Dedifferentiated amniotic fluid mesenchymal stem cell (primary cell): ENCODE measurements at regions not wholly inside any gene's neighbourhood (a gene's known extent, or its start where the extent isn't known, plus 50 kb on each side); places are given as distances from the start of the nearest gene placed in this dataset.
"Not testable (repeated sequence)": the region's sequence is repeated elsewhere in the genome, so short reads cannot be mapped to it uniquely, and the experiment has no call there.

Experiments
- DNase-seq: peaks from one replicate; pipeline ENCODE4 v3.0.0-alpha.2; 2016; ENCODE audit errors: extremely low spot score

- not testable (repeated sequence) for DNase-seq
These were observed 1379.1 kb downstream of the RAPGEF2 start for GRCh38 chr4:160481696-160482690.

GRCh38 chr4:160485071-160485687 lies 1382.3 kb downstream of the RAPGEF2 start:
- no peak for DNase-seq

GRCh38 chr4:160492181-160492580 lies 1389.3 kb downstream of the RAPGEF2 start:
- no peak for DNase-seq

- no peak for DNase-seq
These were observed 1390.3 kb downstream of the RAPGEF2 start for GRCh38 chr4:160493206-160493605.

- DNase-seq, result no peak
These were observed 1392.5 kb downstream of the RAPGEF2 start for GRCh38 chr4:160495356-160495755.

GRCh38 chr4:160498211-160498610 lies 1395.3 kb downstream of the RAPGEF2 start:
- no peak for DNase-seq

- no peak for DNase-seq
These were observed 1402.8 kb downstream of the RAPGEF2 start for GRCh38 chr4:160505724-160506123.

GRCh38 chr4:160510928-160511327 lies 1408.0 kb downstream of the RAPGEF2 start:
- no peak for DNase-seq

- DNase-seq, result no peak
These were observed 1411.2 kb downstream of the RAPGEF2 start for GRCh38 chr4:160514126-160514525.

- no peak for DNase-seq
These were observed 1420.4 kb downstream of the RAPGEF2 start for GRCh38 chr4:160523231-160523630.

GRCh38 chr4:160537681-160538080 lies 1434.8 kb downstream of the RAPGEF2 start:
- DNase-seq, result no peak

GRCh38 chr4:160546201-160546600 lies 1443.3 kb downstream of the RAPGEF2 start:
- no peak for DNase-seq

- DNase-seq, result not testable (repeated sequence)
These were observed 1447.2 kb downstream of the RAPGEF2 start for GRCh38 chr4:160549951-160550519.

- DNase-seq, result no peak
These were observed 1459.8 kb downstream of the RAPGEF2 start for GRCh38 chr4:160562661-160563060.

- DNase-seq, result no peak
These were observed 1460.8 kb downstream of the RAPGEF2 start for GRCh38 chr4:160563552-160564282.

- DNase-seq, result no peak
These were observed 1464.8 kb downstream of the RAPGEF2 start for GRCh38 chr4:160567634-160568033.

GRCh38 chr4:160570271-160570670 lies 1467.4 kb downstream of the RAPGEF2 start:
- no peak for DNase-seq

GRCh38 chr4:160574272-160574671 lies 1471.4 kb downstream of the RAPGEF2 start:
- DNase-seq, result not testable (repeated sequence)

- DNase-seq, result no peak
These were observed 1477.7 kb downstream of the RAPGEF2 start for GRCh38 chr4:160580581-160580980.

- no peak for DNase-seq
These were observed 1489.4 kb downstream of the RAPGEF2 start for GRCh38 chr4:160592258-160592657.

GRCh38 chr4:160595646-160596045 lies 1492.8 kb downstream of the RAPGEF2 start:
- DNase-seq, result no peak

- DNase-seq, result no peak
These were observed 1501.7 kb downstream of the RAPGEF2 start for GRCh38 chr4:160604541-160604940.
